ENCODE measurements at regions not wholly inside any gene's neighbourhood (a gene's known extent, or its start where the extent isn't known, plus 50 kb on each side); places are given as distances from the start of the nearest gene placed in this dataset.

DNA sequence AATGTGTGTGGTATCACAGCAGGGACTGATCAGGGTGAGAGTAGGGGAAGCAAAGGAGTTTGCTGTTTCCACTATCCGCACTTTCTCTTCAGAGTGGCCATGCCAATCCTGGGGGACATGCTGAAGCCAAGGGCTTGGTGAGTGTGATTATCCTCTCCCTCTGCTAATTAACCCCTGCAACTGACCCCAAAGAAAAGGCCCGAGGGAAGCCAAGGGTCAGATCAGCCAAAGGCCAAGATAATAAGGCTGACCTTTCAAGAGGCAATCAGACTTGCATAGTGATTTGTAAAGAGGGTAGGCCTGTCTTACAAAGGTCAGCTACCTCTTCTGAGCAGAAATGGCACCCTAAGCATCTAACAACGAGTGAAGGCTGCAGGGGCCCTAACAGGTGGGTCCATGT is 420.5 kb upstream of the CPEB2 start:
- Histone ChIP-seq H3K4me3 (ENCODE audit: control insufficient read depth in 2 of 3, extremely low read depth in 1 of 3, insufficient read depth in 2 of 3, low read depth in 1 of 3, low read length in 3 of 3) (no peak overlapping the region), H3K9me1 (ENCODE audit: control insufficient read depth, extremely low read depth, insufficient read depth, low read length) (no peaks in the 10 kb centered on the region), H3K27ac (ENCODE audit: control insufficient read depth, insufficient read depth, low read length) (no peak overlapping the region), H3K27me3 (ENCODE audit: control insufficient read depth, extremely low read depth, insufficient read depth, low read length) (no peaks in the 10 kb centered on the region), H3K36me3 (ENCODE audit: control insufficient read depth in 2 of 2, extremely low read depth in 1 of 2, insufficient read depth in 2 of 2, low read length in 2 of 2) (no peaks in the 10 kb centered on the region), H3K9me3 (ENCODE audit: control insufficient read depth, low read depth, low read length) (no peaks in the 10 kb centered on the region), H3K79me2 (ENCODE audit: control insufficient read depth, insufficient read depth, low read length) (no peaks in the 10 kb centered on the region), H2AFZ (ENCODE audit: control insufficient read depth, low read length) (no peak overlapping the region), H3K4me1 (ENCODE audit: control insufficient read depth, extremely low read depth, insufficient read depth, low read length) (no peaks in the 10 kb centered on the region), H3K4me2 (ENCODE audit: control insufficient read depth, extremely low read depth, insufficient read depth, low read depth, low read length) (no peak overlapping the region), H3K9ac (ENCODE audit: control insufficient read depth, extremely low read depth, insufficient read depth, low read length) (no peak overlapping the region), H4K20me1 (ENCODE audit: control insufficient read depth, extremely low read depth, insufficient read depth, low read length) (no peaks in the 10 kb centered on the region)
- dilution Hi-C loops (cut with MboI; ENCODE audit: extremely low pct_ligation_motif_present, low sequenced_read_pairs), result no loop called here
- FAIRE-seq (no peak), DNase-seq (ENCODE audit: low read depth, low spot score) (no peak)
- TF ChIP-seq EZH2 (IDR thresholded peaks at IDR 0.05; ENCODE audit: low read length), result no peak
- TF ChIP-seq, protein P1, sequence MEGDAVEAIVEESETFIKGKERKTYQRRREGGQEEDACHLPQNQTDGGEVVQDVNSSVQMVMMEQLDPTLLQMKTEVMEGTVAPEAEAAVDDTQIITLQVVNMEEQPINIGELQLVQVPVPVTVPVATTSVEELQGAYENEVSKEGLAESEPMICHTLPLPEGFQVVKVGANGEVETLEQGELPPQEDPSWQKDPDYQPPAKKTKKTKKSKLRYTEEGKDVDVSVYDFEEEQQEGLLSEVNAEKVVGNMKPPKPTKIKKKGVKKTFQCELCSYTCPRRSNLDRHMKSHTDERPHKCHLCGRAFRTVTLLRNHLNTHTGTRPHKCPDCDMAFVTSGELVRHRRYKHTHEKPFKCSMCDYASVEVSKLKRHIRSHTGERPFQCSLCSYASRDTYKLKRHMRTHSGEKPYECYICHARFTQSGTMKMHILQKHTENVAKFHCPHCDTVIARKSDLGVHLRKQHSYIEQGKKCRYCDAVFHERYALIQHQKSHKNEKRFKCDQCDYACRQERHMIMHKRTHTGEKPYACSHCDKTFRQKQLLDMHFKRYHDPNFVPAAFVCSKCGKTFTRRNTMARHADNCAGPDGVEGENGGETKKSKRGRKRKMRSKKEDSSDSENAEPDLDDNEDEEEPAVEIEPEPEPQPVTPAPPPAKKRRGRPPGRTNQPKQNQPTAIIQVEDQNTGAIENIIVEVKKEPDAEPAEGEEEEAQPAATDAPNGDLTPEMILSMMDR (optimal IDR thresholded peaks at IDR 0.05 in 1 of 3, IDR thresholded peaks at IDR 0.05 in 1 of 3, conservative IDR thresholded peaks at IDR 0.05 in 1 of 3; ENCODE audit: extremely low read depth in 1 of 3, insufficient read depth in 2 of 3, low read length in 3 of 3), result no peak

DNA sequence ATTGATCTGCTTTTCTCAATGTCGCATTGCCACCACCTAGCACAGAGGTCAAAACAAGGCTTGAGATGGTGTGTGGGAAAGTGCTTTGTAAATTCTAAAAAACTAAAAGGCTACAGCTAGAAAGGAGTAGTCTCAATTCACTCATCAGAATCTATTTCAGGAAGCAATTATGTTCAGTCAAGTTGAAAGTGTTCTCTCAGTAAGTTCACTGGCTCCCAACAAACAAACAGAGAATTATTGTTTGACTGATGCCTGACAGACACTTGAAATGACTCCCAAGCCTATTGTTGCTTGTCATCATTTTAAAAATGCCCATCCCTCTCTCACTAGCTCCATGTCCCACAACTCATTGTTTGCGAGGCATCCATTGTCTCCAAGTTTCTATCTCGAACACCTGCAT is 419.6 kb upstream of the CPEB2 start:
- dilution Hi-C loops (cut with MboI; ENCODE audit: extremely low pct_ligation_motif_present, low sequenced_read_pairs), result no loop called here
- TF ChIP-seq, protein P1 (optimal IDR thresholded peaks at IDR 0.05 in 1 of 3, IDR thresholded peaks at IDR 0.05 in 1 of 3, conservative IDR thresholded peaks at IDR 0.05 in 1 of 3; ENCODE audit: extremely low read depth in 1 of 3, insufficient read depth in 2 of 3, low read length in 3 of 3), result no peak
- TF ChIP-seq EZH2 (IDR thresholded peaks at IDR 0.05; ENCODE audit: low read length), result no peak
- no peaks in the 10 kb centered on the region for H4K20me1 ChIP-seq (ENCODE audit: control insufficient read depth, extremely low read depth, insufficient read depth, low read length)
- no peak overlapping the region for H3K9ac ChIP-seq (ENCODE audit: control insufficient read depth, extremely low read depth, insufficient read depth, low read length)
- no peaks in the 10 kb centered on the region for H3K9me3 ChIP-seq (ENCODE audit: control insufficient read depth, low read depth, low read length)
- no peak overlapping the region for H2AFZ ChIP-seq (ENCODE audit: control insufficient read depth, low read length)
- H3K4me3 ChIP-seq (ENCODE audit: control insufficient read depth in 2 of 3, extremely low read depth in 1 of 3, insufficient read depth in 2 of 3, low read depth in 1 of 3, low read length in 3 of 3), result no peak overlapping the region
- no peaks in the 10 kb centered on the region for H3K79me2 ChIP-seq (ENCODE audit: control insufficient read depth, insufficient read depth, low read length)
- H3K27ac ChIP-seq (ENCODE audit: control insufficient read depth, insufficient read depth, low read length), result no peak overlapping the region
- DNase-seq (ENCODE audit: low read depth, low spot score) (no peak), FAIRE-seq (no peak)
- no peaks in the 10 kb centered on the region for H3K27me3 ChIP-seq (ENCODE audit: control insufficient read depth, extremely low read depth, insufficient read depth, low read length)
- H3K4me2 ChIP-seq (ENCODE audit: control insufficient read depth, extremely low read depth, insufficient read depth, low read depth, low read length), result no peak overlapping the region
- no peaks in the 10 kb centered on the region for H3K9me1 ChIP-seq (ENCODE audit: control insufficient read depth, extremely low read depth, insufficient read depth, low read length)
- no peaks in the 10 kb centered on the region for H3K36me3 ChIP-seq (ENCODE audit: control insufficient read depth in 2 of 2, extremely low read depth in 1 of 2, insufficient read depth in 2 of 2, low read length in 2 of 2)
- H3K4me1 ChIP-seq (ENCODE audit: control insufficient read depth, extremely low read depth, insufficient read depth, low read length), result no peaks in the 10 kb centered on the region
